Loucy (cell line): ENCODE measurements at regions not wholly inside any gene's neighbourhood (a gene's known extent, or its start where the extent isn't known, plus 50 kb on each side); places are given as distances from the start of the nearest gene placed in this dataset.

Source experiments
- CTCF ChIP-seq: fragments of 200-600 bp; sonication (generic); conservative IDR thresholded peaks from 2 replicates; pipeline ENCODE4 v1.5.1; 2014; ENCODE audit warnings: mild to moderate bottlenecking, antibody characterized with exemption, low read length
- EZH2phosphoT487 ChIP-seq: fragments of 200-600 bp; IDR thresholded peaks from 2 replicates; pipeline ENCODE4 v1.6.1; 2018; ENCODE audit warnings: antibody characterized with exemption, mild to moderate bottlenecking, moderate library complexity, borderline replicate concordance

DNA sequence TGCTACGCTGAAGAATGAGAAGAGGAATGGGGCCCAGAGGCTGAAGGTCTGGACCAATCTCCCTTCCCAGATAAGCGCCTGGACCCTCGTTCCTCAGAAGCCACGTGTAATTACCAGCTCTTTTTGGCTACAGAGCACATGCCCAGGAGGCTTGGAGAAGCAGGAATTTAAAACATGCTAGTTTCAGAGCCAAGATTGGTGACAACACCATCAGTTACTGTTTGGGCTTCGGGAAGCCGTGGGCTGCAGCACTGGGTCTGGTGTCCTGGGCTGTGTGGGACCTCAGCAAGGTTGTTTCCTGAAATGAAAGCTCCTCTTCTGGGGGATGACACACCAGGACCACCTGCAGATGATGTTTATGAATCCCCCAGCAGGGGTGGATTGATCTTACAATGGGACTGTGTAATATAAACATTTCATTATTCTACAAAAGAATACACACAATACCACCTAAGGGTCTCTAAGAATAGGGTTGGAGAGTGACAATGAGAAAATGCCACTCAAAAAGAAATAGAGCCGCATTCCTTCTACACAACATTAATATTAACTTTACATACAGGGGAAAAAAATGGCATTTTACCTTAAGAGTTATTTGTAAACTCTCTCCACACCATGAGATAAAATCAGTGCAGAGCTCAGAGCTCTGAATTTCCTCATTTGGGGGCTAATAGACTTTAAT, 207.8 kb upstream of the FOXQ1 start:
- TF ChIP-seq CTCF (no peak), EZH2phosphoT487 (no peak)
